AG10803 (cell line): ENCODE measurements at regions not wholly inside any gene's neighbourhood (a gene's known extent, or its start where the extent isn't known, plus 50 kb on each side); places are given as distances from the start of the nearest gene placed in this dataset.

Experiments
- DNase-seq: peaks from one replicate; pipeline ENCODE4 v3.0.0; 2010; ENCODE audit warnings: low read depth
- H3K4me3 ChIP-seq: 2 replicates; pipeline ENCODE4 v1.5.1; 2011; ENCODE audit warnings: mild to moderate bottlenecking, low read length, control low read depth
- TF ChIP-seq, protein P1 (sequence below): conservative IDR thresholded peaks from 2 replicates; pipeline ENCODE4 v1.5.1; 2011; ENCODE audit warnings: mild to moderate bottlenecking, low read length, control low read depth, inconsistent platforms

DNA sequence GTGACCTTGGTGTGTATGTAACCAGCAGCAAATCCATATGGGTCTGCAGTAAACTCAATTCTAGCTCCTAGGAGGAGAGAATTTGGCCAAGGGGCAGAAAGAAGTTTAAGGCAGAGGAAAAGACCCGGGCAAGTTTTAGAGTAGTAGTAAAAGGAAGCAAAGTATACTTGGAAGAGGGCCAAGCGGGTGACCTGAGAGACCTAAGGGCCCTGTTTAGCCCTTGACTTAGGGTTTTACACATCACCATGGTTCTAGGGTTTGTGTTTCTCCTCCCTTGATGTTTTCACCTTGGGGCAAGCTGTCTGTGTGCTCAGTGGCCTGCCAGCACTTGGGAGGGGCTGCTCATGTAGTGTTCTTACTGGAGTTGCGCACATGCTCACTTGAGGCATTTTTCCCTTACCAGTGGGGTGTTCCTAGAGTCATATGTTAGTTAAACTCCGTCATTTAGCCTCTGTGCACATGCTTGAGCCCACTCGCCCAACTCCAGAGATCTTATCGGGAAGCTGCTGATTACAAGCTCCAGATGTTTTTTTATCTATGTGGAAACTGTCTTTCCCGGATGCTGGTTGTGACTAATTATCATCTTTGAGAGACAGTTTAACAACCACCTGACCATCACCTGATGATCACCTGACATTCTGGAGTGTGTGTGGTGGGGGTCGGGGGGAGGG lies 137.6 kb upstream of the PRSS1 start:
- peak; percentile 18 for DNase-seq
- no peak overlapping the region for H3K4me3 ChIP-seq
- TF ChIP-seq, protein P1, sequence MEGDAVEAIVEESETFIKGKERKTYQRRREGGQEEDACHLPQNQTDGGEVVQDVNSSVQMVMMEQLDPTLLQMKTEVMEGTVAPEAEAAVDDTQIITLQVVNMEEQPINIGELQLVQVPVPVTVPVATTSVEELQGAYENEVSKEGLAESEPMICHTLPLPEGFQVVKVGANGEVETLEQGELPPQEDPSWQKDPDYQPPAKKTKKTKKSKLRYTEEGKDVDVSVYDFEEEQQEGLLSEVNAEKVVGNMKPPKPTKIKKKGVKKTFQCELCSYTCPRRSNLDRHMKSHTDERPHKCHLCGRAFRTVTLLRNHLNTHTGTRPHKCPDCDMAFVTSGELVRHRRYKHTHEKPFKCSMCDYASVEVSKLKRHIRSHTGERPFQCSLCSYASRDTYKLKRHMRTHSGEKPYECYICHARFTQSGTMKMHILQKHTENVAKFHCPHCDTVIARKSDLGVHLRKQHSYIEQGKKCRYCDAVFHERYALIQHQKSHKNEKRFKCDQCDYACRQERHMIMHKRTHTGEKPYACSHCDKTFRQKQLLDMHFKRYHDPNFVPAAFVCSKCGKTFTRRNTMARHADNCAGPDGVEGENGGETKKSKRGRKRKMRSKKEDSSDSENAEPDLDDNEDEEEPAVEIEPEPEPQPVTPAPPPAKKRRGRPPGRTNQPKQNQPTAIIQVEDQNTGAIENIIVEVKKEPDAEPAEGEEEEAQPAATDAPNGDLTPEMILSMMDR, result no peak

DNA sequence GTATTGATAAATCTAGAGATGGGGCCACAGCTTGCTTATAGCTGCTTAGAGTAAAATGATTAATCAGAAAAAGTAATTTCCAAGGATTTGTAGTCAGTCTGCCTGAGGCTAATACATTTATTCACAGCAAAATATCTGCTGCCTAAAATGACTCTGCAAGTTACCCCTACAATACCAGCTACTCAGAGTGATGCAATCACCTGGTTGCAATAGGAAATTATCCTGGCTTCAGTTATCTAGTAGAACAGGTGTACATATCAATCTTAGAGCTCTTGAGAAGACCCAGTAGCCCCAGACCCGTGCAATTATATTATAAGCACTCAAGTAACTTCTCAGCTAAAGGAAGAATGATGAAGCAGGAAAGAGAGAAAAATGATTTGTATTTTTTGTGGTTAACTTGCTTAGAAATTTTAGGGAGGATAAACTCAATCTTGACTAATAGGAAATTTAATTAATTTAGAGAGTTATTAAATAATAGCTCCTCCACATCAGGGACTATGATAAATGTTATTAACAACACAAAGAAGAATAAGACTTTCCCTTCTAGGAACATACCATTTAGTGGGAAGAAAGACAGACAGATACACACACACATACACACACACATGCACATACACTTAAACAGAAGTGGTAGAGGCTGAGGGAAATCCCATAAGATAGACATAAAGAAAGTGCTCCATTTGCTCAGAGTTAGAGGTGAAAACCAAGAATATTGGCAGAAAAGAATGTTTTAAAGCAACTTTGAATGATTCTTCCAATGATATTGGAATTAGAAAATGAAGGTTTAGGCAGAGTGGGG lies 140.4 kb upstream of the PRSS1 start:
- TF ChIP-seq, protein P1, result no peak
- no peak for DNase-seq
- H3K4me3 ChIP-seq, result no peak overlapping the region

GRCh38 chr7:142607351-142607750 lies 141.9 kb upstream of the PRSS1 start:
- DNase-seq, result no peak
- TF ChIP-seq, protein P1, result no peak
- no peak overlapping the region for H3K4me3 ChIP-seq

DNA sequence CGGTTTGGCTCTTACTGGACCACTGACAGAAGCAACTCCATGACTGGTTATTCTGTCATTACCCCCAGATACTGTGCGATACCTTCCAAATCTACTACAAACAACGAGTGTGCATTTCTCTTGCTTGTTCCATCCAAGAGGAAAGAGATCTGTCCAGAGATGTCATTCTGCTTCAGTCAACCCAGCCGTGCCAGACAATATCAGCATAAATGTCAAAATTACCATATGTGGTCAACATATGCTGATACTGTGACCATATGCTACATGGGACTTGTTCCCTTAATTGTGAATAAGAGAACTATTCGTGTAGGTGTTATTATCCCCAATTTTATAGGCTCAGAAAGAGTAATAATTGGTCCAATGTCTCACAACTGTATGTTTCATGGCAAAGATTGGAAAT lies 143.2 kb upstream of the PRSS1 start:
- H3K4me3 ChIP-seq, result no peak overlapping the region
- TF ChIP-seq, protein P1, result no peak

GRCh38 chr7:142604671-142605070 lies 144.6 kb upstream of the PRSS1 start:
- no peak overlapping the region for H3K4me3 ChIP-seq
- TF ChIP-seq, protein P1, result no peak
- no peak for DNase-seq

More for the DNA sequence above, 143.2 kb upstream of the PRSS1 start:
- DNase-seq, result no peak

DNA sequence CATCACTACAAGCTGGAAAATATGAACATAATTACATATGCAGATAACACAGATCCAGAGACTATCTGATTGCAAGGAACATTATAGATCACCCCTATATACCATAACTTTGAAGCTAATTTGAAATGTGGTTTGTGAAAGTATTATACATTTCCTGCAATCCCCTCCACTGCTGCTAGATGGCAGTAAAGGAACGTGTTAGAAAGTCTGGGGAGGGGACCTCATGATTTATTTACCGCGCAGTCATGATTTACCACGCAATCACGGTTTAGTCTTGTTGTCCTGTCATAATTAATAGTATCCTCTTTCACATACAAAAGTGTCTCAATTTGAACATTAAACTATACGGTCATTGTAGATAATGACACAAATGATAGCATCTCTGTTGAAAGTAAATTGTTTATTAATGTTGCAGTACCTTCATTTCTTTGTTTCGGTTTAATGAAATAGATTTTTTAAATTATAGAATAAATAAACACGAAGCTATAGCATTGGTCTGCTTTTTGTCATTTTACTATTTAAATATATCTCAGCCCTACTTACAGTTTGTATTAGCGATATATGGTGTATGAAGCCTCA lies 145.3 kb upstream of the PRSS1 start:
- TF ChIP-seq, protein P1, result peak; percentile 97
- H3K4me3 ChIP-seq, result no peak overlapping the region
- DNase-seq, result peak; percentile 40

- no peak for DNase-seq
- TF ChIP-seq, protein P1, result no peak
- no peak overlapping the region for H3K4me3 ChIP-seq
These were observed 146.5 kb upstream of the PRSS1 start for GRCh38 chr7:142602756-142603155.
